Neural cell (in vitro differentiated cells): ENCODE measurements at regions not wholly inside any gene's neighbourhood (a gene's known extent, or its start where the extent isn't known, plus 50 kb on each side); places are given as distances from the start of the nearest gene placed in this dataset.

ENCODE experiments used
- H2AFZ ChIP-seq: fragments of 200-600, 300-800 bp; sonication (generic), shearing (Covaris generic); 2 replicates; pipeline ENCODE4 v1.6.0; 2014; ENCODE audit warnings: low read depth, mild to moderate bottlenecking, antibody characterized with exemption, low read length, moderate library complexity
- H3F3A ChIP-seq: fragments of 200-600 bp; shearing (Covaris generic); 2 replicates; pipeline ENCODE4 v1.6.1; 2016; ENCODE audit warnings: mild to moderate bottlenecking, moderate library complexity, mixed read lengths, antibody characterized with exemption, low read length; ENCODE audit not compliant: insufficient read depth, poor library complexity, severe bottlenecking
- H3K27ac ChIP-seq: fragments of 200-600, 300-800 bp; sonication (generic), shearing (Covaris generic); 2 replicates; pipeline ENCODE4 v1.5.1; 2014; ENCODE audit warnings: mild to moderate bottlenecking, low read length, moderate library complexity
- H3K27me3 ChIP-seq: fragments of 300-800, 200-600 bp; sonication (generic), shearing (Covaris generic); 2 replicates; pipeline ENCODE4 v1.6.0; 2014; ENCODE audit warnings: mild to moderate bottlenecking, low read depth, low read length, moderate library complexity; ENCODE audit not compliant: insufficient read depth
- H3K36me3 ChIP-seq: fragments of 300-800, 200-600 bp; sonication (generic), shearing (Covaris generic); 2 replicates; pipeline ENCODE4 v1.5.1; 2014; ENCODE audit warnings: mild to moderate bottlenecking, antibody characterized with exemption, low read length, moderate library complexity; ENCODE audit not compliant: insufficient read depth
- H3K4me2 ChIP-seq: fragments of 300-800, 200-600 bp; sonication (generic), shearing (Covaris generic); 2 replicates; pipeline ENCODE4 v1.6.0; 2014; ENCODE audit warnings: mild to moderate bottlenecking, low read length
- H3K4me3 ChIP-seq: fragments of 300-800, 200-600 bp; sonication (generic), shearing (Covaris generic); 2 replicates; pipeline ENCODE4 v1.5.1; 2014; ENCODE audit warnings: mild to moderate bottlenecking, low read length, moderate library complexity
- H3K79me2 ChIP-seq: fragments of 200-600 bp; shearing (Covaris generic); replicated peaks from 2 replicates; pipeline ENCODE4 v1.6.0; 2014; ENCODE audit warnings: mild to moderate bottlenecking, low read length, moderate library complexity; ENCODE audit not compliant: insufficient read depth
- H3K9ac ChIP-seq: fragments of 300-800, 200-600 bp; sonication (generic), shearing (Covaris generic); 2 replicates; pipeline ENCODE4 v1.6.1; 2016; ENCODE audit warnings: mild to moderate bottlenecking, low read length, mixed read lengths
- H3K9me2 ChIP-seq: fragments of 200-600 bp; shearing (Covaris generic); 2 replicates; pipeline ENCODE4 v1.6.1; 2016; ENCODE audit warnings: mild to moderate bottlenecking, low read length, mixed read lengths; ENCODE audit not compliant: insufficient read depth
- H3K9me3 ChIP-seq: fragments of 200-600, 300-800 bp; sonication (generic), shearing (Covaris generic); 2 replicates; pipeline ENCODE4 v1.6.1; 2016; ENCODE audit warnings: mild to moderate bottlenecking, mixed run types, low read length, moderate library complexity, mixed read lengths
- H4K20me1 ChIP-seq: fragments of 200-600 bp; shearing (Covaris generic); 2 replicates; pipeline ENCODE4 v1.6.1; 2016; ENCODE audit warnings: mild to moderate bottlenecking, mixed run types; ENCODE audit not compliant: insufficient read depth
- EP300 ChIP-seq: fragments of 450-650 bp; conservative IDR thresholded peaks from 2 replicates; pipeline ENCODE4 v1.6.1; 2014; ENCODE audit warnings: antibody characterized with exemption, mild to moderate bottlenecking, moderate library complexity; ENCODE audit not compliant: poor library complexity, severe bottlenecking
- EZH2 ChIP-seq: fragments of 200-600, 300-800 bp; shearing (Covaris generic), sonication (generic); IDR thresholded peaks from 2 replicates; pipeline ENCODE4 v1.6.1; 2014; ENCODE audit warnings: antibody characterized with exemption, low read length, borderline replicate concordance, mild to moderate bottlenecking; ENCODE audit not compliant: insufficient read depth, poor library complexity, severe bottlenecking
- MXI1 ChIP-seq: fragments of 450-650 bp; conservative IDR thresholded peaks from 2 replicates; pipeline ENCODE4 v1.6.1; 2014; ENCODE audit warnings: antibody characterized with exemption, mild to moderate bottlenecking; ENCODE audit not compliant: poor library complexity, severe bottlenecking
- POLR2AphosphoS5 ChIP-seq: IDR thresholded peaks from 2 replicates; pipeline ENCODE4 v1.6.1; 2012
- RAD21 ChIP-seq: fragments of 450-650 bp; conservative IDR thresholded peaks from 2 replicates; pipeline ENCODE4 v1.6.1; 2014; ENCODE audit warnings: antibody characterized with exemption, mild to moderate bottlenecking, moderate library complexity
- REST ChIP-seq: IDR thresholded peaks from 2 replicates; pipeline ENCODE4 v1.6.1; 2012; ENCODE audit warnings: borderline replicate concordance
- SMC3 ChIP-seq: fragments of 450-650 bp; conservative IDR thresholded peaks from 2 replicates; pipeline ENCODE4 v1.6.1; 2014; ENCODE audit warnings: antibody characterized with exemption, mild to moderate bottlenecking, moderate library complexity; ENCODE audit not compliant: poor library complexity
- TAF1 ChIP-seq: IDR thresholded peaks from 2 replicates; pipeline ENCODE4 v1.6.1; 2012; ENCODE audit warnings: low read depth
- TF ChIP-seq, protein P1 (sequence below): fragments of 450-650 bp; IDR thresholded peaks from 2 replicates; pipeline ENCODE4 v1.5.1; 2014; ENCODE audit warnings: antibody characterized with exemption, mild to moderate bottlenecking, moderate library complexity; ENCODE audit not compliant: poor library complexity, severe bottlenecking

GRCh38 chr21:22880573-22880972 is 1882.4 kb downstream of the NCAM2 start:
- Histone ChIP-seq H3K27ac (no peak overlapping the region), H3K9ac (no peak overlapping the region)

DNA sequence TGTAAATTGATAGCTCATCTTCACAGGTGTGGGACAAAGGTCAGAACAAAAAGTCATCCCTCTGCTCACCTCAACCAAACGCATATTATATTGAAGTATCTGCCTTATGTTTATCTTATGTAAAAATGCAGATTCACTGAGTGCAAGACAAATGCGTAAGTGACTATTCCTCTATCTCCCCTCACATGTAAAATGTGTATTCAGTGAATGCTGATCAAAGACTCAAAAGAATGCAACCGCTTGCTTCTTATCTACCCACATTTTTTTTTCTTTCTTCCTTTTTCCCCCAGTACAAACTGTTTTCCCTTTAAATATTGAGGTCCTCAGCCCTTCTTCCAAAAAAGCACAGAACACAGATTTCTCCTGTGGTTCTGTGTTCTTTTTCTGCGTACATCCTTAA is 1882.9 kb downstream of the NCAM2 start:
- Histone ChIP-seq H3K27ac (no peak overlapping the region), H3K9me3 (no peaks in the 10 kb centered on the region), H3K79me2 (no peaks in the 10 kb centered on the region), H3K9me2 (no peaks in the 10 kb centered on the region), H3F3A (no peaks in the 10 kb centered on the region), H3K9ac (no peak overlapping the region), H3K4me2 (no peak overlapping the region), H4K20me1 (no peaks in the 10 kb centered on the region), H3K4me3 (no peak overlapping the region), H2AFZ (no peak overlapping the region), H3K27me3 (no peaks in the 10 kb centered on the region), H3K36me3 (no peaks in the 10 kb centered on the region)
- TF ChIP-seq MXI1 (no peak), POLR2AphosphoS5 (no peak), EP300 (no peak), EZH2 (no peak), TAF1 (no peak), SMC3 (no peak), REST (no peak), RAD21 (no peak)
- TF ChIP-seq, protein P1, sequence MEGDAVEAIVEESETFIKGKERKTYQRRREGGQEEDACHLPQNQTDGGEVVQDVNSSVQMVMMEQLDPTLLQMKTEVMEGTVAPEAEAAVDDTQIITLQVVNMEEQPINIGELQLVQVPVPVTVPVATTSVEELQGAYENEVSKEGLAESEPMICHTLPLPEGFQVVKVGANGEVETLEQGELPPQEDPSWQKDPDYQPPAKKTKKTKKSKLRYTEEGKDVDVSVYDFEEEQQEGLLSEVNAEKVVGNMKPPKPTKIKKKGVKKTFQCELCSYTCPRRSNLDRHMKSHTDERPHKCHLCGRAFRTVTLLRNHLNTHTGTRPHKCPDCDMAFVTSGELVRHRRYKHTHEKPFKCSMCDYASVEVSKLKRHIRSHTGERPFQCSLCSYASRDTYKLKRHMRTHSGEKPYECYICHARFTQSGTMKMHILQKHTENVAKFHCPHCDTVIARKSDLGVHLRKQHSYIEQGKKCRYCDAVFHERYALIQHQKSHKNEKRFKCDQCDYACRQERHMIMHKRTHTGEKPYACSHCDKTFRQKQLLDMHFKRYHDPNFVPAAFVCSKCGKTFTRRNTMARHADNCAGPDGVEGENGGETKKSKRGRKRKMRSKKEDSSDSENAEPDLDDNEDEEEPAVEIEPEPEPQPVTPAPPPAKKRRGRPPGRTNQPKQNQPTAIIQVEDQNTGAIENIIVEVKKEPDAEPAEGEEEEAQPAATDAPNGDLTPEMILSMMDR, result no peak

More at GRCh38 chr21:22880573-22880972, 1882.4 kb downstream of the NCAM2 start:
- H3F3A ChIP-seq, result no peaks in the 10 kb centered on the region
- no peaks in the 10 kb centered on the region for H3K9me2 ChIP-seq
- H2AFZ ChIP-seq, result no peak overlapping the region
- H3K4me3 ChIP-seq, result no peak overlapping the region
- no peaks in the 10 kb centered on the region for H3K9me3 ChIP-seq
- TF ChIP-seq MXI1 (no peak), RAD21 (no peak), POLR2AphosphoS5 (no peak), TAF1 (no peak), EP300 (no peak), SMC3 (no peak), REST (no peak), EZH2 (no peak)
- TF ChIP-seq, protein P1, result no peak
- no peak overlapping the region for H3K4me2 ChIP-seq
- H3K79me2 ChIP-seq, result no peaks in the 10 kb centered on the region
- no peaks in the 10 kb centered on the region for H4K20me1 ChIP-seq
- H3K27me3 ChIP-seq, result no peaks in the 10 kb centered on the region
- H3K36me3 ChIP-seq, result no peaks in the 10 kb centered on the region
